ENCODE measurements at regions not wholly inside any gene's neighbourhood (a gene's known extent, or its start where the extent isn't known, plus 50 kb on each side); places are given as distances from the start of the nearest gene placed in this dataset.

DNA sequence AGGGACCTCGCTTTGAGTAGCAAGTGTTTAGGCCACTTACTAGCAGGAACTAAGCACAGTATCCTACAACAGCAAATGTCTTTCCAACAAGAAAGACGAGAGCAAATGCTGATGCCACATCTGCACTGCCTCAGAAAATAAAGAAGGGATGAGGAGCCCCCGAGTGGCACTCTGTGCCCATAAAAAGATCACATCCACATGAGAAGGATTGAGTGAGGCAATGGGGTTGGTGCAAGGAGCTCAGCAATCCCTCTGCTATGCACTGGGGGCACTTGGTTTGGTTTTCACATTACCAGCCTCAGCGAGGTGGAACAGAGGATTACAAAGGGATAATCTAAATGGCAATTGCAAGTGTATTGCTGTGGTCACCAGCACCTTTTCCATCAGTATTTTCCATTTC lies 252.8 kb upstream of the SLC7A11 start:
- H3K27ac Mint-ChIP-seq, result no peak overlapping the region
- Histone ChIP-seq H3K4me1 (ENCODE audit: control insufficient read depth in 1 of 2, insufficient read depth in 2 of 2, low read length in 2 of 2) (no peaks in the 10 kb centered on the region), H3K9me3 (replicated peaks in 1 of 2; ENCODE audit: control insufficient read depth in 1 of 2, insufficient read depth in 1 of 2, low read length in 2 of 2) (peaks cover 0 to 5% of the 10 kb centered on the region in 2 donors), H3K79me2 (ENCODE audit: insufficient read depth, low read length) (no peaks in the 10 kb centered on the region), H2AFZ (ENCODE audit: insufficient read depth, low read depth, low read length, poor library complexity, severe bottlenecking) (no peak overlapping the region), H3K4me2 (replicated peaks; ENCODE audit: extremely low read depth, low read length, poor library complexity, severe bottlenecking) (no peak overlapping the region), H4K20me1 (ENCODE audit: insufficient read depth, low read length) (no peaks in the 10 kb centered on the region), H3K27me3 (ENCODE audit: control insufficient read depth in 2 of 2, insufficient read depth in 2 of 2, low read length in 2 of 2) (no peaks in the 10 kb centered on the region), H3K4me3 (replicated peaks in 1 of 3; ENCODE audit: low read depth in 2 of 3, low read length in 3 of 3) (no peak overlapping the region), H3K9ac (ENCODE audit: insufficient read depth, low read length, poor library complexity, severe bottlenecking) (no peak overlapping the region), H3K36me3 (replicated peaks in 1 of 2; ENCODE audit: control insufficient read depth in 1 of 2, insufficient read depth in 2 of 2, low read length in 2 of 2) (no peaks in the 10 kb centered on the region), H3K27ac (ENCODE audit: low read depth in 1 of 2, low read length in 2 of 2) (no peak overlapping the region)
- no peaks in the 10 kb centered on the region for H3K4me1 Mint-ChIP-seq
- H3K36me3 Mint-ChIP-seq, result no peaks in the 10 kb centered on the region
- WGBS (ENCODE audit: insufficient coverage), result 0% methylated on average over 1 of the region's 4 CpGs
- TF ChIP-seq, protein P1, sequence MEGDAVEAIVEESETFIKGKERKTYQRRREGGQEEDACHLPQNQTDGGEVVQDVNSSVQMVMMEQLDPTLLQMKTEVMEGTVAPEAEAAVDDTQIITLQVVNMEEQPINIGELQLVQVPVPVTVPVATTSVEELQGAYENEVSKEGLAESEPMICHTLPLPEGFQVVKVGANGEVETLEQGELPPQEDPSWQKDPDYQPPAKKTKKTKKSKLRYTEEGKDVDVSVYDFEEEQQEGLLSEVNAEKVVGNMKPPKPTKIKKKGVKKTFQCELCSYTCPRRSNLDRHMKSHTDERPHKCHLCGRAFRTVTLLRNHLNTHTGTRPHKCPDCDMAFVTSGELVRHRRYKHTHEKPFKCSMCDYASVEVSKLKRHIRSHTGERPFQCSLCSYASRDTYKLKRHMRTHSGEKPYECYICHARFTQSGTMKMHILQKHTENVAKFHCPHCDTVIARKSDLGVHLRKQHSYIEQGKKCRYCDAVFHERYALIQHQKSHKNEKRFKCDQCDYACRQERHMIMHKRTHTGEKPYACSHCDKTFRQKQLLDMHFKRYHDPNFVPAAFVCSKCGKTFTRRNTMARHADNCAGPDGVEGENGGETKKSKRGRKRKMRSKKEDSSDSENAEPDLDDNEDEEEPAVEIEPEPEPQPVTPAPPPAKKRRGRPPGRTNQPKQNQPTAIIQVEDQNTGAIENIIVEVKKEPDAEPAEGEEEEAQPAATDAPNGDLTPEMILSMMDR (IDR thresholded peaks at IDR 0.05), result no peak
- peaks cover 0 to 17% (median 6%) of the 10 kb centered on the region in 7 donors for H3K9me3 Mint-ChIP-seq
- peaks cover 5 to 17% (median 6%) of the 10 kb centered on the region in 3 donors for H3K27me3 Mint-ChIP-seq (ENCODE audit: low read depth in 3 of 3)
- DNase-seq, result peak in 2 of 3 donors; percentile 16 to 21
- intact Hi-C loops (cut with micrococcal nuclease), result no loop called here
- no peak overlapping the region for H3K4me3 Mint-ChIP-seq

DNA sequence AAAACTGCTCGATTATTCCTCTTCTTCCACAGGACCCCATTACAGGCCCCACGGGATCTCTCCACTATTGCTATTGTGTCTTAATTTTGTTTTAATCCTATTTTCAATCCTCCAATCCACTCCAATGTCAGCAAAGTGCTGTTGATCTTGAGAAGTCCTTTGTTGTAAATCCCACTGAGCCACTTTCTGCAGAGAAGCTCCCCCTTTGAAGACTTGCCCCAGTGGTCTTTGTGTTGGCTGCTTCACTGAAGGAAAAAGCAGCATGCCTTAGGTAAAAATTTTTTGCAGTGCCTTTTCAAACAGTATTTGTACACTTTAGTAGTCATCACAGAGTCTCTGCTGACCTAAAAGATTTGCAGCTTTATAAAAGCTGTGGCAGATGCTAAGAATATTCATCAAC lies 252.0 kb upstream of the SLC7A11 start:
- H3K27ac ChIP-seq (ENCODE audit: low read depth in 1 of 2, low read length in 2 of 2), result no peak overlapping the region
- H3K9ac ChIP-seq (ENCODE audit: insufficient read depth, low read length, poor library complexity, severe bottlenecking), result no peak overlapping the region
- no peaks in the 10 kb centered on the region for H4K20me1 ChIP-seq (ENCODE audit: insufficient read depth, low read length)
- DNase-seq, result no peak
- H3K4me2 ChIP-seq (replicated peaks; ENCODE audit: extremely low read depth, low read length, poor library complexity, severe bottlenecking), result no peak overlapping the region
- H3K4me3 ChIP-seq (replicated peaks in 1 of 3; ENCODE audit: low read depth in 2 of 3, low read length in 3 of 3), result no peak overlapping the region
- intact Hi-C loops (cut with micrococcal nuclease), result no loop called here
- H3K27me3 Mint-ChIP-seq (ENCODE audit: low read depth in 3 of 3), result peaks cover 4 to 14% (median 6%) of the 10 kb centered on the region in 3 donors
- H3K27me3 ChIP-seq (ENCODE audit: control insufficient read depth in 2 of 2, insufficient read depth in 2 of 2, low read length in 2 of 2), result no peaks in the 10 kb centered on the region
- no peaks in the 10 kb centered on the region for H3K36me3 ChIP-seq (replicated peaks in 1 of 2; ENCODE audit: control insufficient read depth in 1 of 2, insufficient read depth in 2 of 2, low read length in 2 of 2)
- no peak overlapping the region for H3K27ac Mint-ChIP-seq
- no peaks in the 10 kb centered on the region for H3K9me3 ChIP-seq (replicated peaks in 1 of 2; ENCODE audit: control insufficient read depth in 1 of 2, insufficient read depth in 1 of 2, low read length in 2 of 2)
- H2AFZ ChIP-seq (ENCODE audit: insufficient read depth, low read depth, low read length, poor library complexity, severe bottlenecking), result no peak overlapping the region
- TF ChIP-seq, protein P1 (IDR thresholded peaks at IDR 0.05), result no peak
- no peak overlapping the region for H3K4me3 Mint-ChIP-seq
- H3K9me3 Mint-ChIP-seq, result peaks cover 0 to 11% (median 2%) of the 10 kb centered on the region in 7 donors
- H3K4me1 Mint-ChIP-seq, result no peaks in the 10 kb centered on the region
- H3K4me1 ChIP-seq (ENCODE audit: control insufficient read depth in 1 of 2, insufficient read depth in 2 of 2, low read length in 2 of 2), result no peaks in the 10 kb centered on the region
- H3K36me3 Mint-ChIP-seq, result no peaks in the 10 kb centered on the region
- WGBS (ENCODE audit: insufficient coverage), result no CpG with 5 or more reads among the region's 2 CpGs
- no peaks in the 10 kb centered on the region for H3K79me2 ChIP-seq (ENCODE audit: insufficient read depth, low read length)

All from CD14-positive monocyte (primary cell).